HG03025 (cell line): ENCODE measurements at regions not wholly inside any gene's neighbourhood (a gene's known extent, or its start where the extent isn't known, plus 50 kb on each side); places are given as distances from the start of the nearest gene placed in this dataset.
"Not testable (repeated sequence)": the region's sequence is repeated elsewhere in the genome, so short reads cannot be mapped to it uniquely, and the experiment has no call there.

ENCODE experiments used
- ATAC-seq: cut with Tn5 transposase; IDR thresholded peaks from one replicate; pipeline ENCODE4 v1.9.1; 2021; ENCODE audit warnings: mild to moderate bottlenecking, moderate library complexity; ENCODE audit not compliant: unreplicated experiment, low FRiP score

DNA sequence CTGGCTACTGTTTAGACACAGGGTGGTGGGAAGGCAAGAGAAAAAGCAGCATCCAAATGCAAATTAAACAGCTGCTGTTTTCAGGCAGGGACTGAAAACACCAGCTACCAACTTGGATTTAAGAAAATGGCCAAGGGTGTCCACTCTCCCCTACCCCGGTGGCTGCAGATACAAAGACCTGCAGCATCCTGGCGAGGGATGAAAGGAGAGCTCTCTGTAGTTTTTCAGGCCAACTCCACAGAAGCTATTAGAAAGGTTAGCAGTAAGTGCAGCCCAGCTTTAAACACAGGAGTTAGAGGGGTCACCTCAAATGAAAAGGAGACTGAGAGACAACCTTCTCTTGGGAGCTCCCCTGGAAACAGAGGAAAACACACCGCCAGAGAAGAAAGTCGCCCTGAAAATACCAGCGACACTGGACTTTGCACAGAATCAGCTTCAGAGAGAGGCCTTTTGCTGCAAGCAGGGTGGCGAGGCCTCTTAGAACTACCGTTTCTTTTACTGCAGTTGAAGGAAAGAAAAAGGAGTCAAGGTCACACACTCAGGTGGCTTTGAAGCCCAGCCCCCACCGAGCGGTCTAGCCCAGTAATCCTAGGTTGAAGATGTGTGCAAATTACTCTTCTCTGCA is 74.4 kb upstream of the TIAM1 start:
- no peak for ATAC-seq

- ATAC-seq = not testable (repeated sequence)
These were observed 73.2 kb upstream of the TIAM1 start for GRCh38 chr21:31417214-31417613.

DNA sequence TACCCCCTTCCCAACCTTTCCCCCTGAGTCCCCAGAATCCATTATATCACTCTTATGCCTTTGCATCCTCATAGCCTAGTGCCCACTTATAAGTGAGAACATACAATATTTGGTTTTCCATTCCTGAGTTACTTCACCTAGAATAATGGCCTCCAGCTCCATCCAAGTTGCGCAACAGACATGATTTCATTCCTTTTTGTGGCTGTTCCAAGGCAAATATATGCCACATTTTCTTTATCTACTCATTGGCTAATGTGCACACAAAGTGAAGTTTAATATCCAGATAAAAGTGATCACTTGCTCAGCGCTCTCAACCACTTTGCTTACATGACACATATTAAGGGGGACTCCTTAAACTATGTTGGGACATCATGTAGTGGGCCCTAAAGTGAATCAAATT is 72.4 kb upstream of the TIAM1 start:
- no peak for ATAC-seq

- no peak for ATAC-seq
These were observed 70.4 kb upstream of the TIAM1 start for GRCh38 chr21:31414263-31415000.

- no peak for ATAC-seq
These were observed 69.6 kb upstream of the TIAM1 start for GRCh38 chr21:31413698-31414097.

GRCh38 chr21:31410499-31411131 is 66.6 kb upstream of the TIAM1 start:
- no peak for ATAC-seq

DNA sequence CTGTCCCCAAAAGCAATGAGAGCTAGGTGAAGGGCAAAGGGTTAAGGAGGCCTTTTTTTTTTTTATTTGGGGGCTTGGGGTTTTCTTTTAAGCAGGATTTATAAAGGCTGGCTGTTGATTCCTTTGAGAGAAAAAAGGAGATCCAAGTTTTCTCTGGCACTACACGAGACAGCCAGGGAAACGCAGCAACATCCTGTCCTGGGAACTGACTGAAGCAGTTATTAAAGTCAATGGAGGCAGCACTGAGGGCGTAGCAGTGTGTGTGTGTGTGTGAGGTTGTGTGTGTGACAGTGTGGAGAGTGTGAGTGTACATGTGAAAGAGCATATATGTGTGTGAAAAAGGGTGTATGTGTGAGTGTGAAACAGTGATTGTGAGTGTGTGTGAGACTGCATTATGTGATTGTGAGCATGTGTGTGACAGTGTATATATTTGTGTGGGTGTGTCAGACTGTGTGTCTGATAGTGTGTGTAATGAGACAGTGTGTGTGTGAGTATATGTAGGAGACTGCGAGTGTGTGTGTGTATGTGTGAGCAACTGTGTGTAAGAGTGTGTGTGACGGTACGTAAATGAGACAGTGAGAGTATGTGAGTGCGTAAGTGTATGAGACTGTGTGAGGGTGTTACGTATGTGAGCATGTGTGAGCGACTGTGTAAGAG is 65.9 kb upstream of the TIAM1 start:
- no peak for ATAC-seq

DNA sequence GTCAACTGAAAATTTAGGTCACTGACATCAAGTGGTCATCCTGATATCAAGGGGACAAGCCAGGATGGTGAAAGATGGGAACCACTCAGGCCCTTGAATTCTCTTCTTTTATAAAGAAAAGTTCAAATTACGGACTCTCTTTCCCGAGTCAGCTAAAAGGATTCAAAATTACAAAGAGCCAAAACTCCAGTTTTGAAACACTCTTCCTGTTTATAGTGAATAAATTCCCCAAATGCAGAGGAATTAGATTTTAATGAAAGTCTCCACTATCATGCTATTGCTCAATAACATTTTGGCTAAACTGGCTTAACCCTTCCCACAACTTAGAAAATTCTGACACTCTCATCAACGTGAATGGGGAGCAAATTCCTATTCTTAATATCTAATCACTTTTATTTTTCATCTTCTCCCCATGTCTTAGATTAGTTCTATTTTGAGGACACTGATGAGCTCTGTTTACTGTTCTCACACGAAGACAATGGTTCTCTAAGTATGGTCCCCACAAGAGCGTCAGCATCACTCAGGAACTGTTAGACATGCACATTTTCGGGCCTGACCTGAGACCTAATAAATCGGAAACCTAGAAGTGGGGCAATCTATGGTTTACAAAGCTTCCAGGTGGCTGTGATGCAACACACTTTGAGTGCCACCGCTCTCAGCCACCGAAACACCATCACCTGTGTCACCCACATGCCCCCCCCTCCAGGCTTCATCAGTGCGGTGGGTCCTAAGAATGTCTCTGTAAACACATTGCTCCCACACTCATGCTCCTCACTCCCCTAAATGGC is 64.4 kb upstream of the TIAM1 start:
- ATAC-seq = no peak

GRCh38 chr21:31406510-31406909 is 62.4 kb upstream of the TIAM1 start:
- ATAC-seq = no peak

GRCh38 chr21:31405604-31406003 is 61.5 kb upstream of the TIAM1 start:
- ATAC-seq = no peak

- no peak for ATAC-seq
These were observed 59.7 kb upstream of the TIAM1 start for GRCh38 chr21:31403596-31404333.

GRCh38 chr21:31399591-31399990 is 55.5 kb upstream of the TIAM1 start:
- ATAC-seq = no peak

DNA sequence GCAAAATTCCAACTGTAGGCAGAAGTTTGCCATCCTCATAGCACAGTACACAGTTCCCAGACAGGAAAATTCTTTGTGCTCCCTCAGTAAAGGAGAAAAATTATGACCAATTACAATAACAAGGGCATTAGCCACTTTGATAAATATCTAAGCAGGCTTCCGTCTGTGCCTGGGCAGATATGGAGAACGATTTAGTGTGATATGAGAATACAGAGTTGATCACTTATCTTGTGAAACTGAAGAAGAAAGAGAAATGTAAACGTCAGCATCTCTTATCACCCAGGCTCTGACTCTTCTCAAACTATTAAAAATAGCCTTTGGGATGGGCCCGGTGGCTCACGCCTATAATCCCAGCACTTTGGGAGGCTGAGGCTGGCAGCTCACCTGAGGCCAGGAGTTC is 54.5 kb upstream of the TIAM1 start:
- ATAC-seq = no peak

DNA sequence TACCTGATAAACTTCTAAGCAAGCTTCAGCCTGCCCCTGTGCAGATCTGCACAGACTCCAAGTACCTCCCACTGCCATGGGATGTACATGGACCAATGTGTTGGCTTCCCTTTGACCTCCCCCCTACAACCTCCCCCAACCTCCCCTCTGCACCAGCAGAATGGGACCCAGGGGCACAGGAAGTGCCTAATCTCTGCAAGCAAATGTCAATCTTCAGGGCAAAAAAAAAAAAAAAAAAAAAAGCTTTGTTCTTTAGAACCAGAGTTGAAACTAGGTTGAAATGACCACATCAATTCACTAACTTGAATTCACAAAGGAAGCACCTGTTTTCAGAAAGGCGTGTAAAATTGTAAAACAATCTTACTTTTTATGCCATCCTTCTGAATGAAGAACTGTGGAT is 53.9 kb upstream of the TIAM1 start:
- ATAC-seq = no peak

GRCh38 chr21:31397515-31397926 is 53.5 kb upstream of the TIAM1 start:
- no peak for ATAC-seq

DNA sequence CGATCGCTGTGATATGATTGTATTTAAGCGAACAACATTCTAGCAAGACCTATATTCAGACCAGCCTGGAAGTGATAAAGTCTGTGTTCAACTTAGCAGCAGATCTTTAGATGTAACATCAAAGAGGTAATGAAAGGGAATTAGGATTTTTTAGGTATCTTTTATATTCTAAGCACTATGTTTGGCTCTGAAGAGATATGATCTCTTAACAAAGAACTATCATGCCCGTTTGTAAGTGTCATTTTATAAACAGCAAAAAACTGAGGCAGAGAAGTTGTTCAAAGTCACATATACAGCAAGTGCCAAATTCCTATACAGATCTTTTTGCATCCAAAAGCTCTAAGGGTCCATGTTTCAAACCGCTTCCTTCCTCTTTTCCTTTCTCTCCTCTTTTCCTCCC is 53.0 kb upstream of the TIAM1 start:
- ATAC-seq = no peak

DNA sequence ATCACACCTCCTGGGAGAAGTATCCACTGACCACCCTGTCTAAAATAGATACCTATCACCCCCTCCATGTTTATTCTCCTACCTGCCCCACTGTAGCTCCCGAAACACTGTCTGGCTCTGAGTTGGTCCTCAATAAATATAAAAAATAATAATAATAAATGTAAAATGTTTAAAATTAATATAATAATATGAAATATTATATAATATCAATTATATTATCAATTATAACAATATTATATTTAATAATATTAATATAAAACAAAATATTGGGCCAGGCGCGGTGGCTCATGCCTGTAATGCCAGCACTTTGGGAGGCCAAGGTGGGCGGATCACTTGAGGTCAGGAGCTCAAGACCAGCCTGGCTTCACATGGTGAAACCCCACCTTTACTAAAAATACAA is 52.3 kb upstream of the TIAM1 start:
- no peak for ATAC-seq

- no peak for ATAC-seq
These were observed 51.7 kb upstream of the TIAM1 start for GRCh38 chr21:31395791-31396190.

- no peak for ATAC-seq
These were observed 51.2 kb upstream of the TIAM1 start for GRCh38 chr21:31395268-31395667.

DNA sequence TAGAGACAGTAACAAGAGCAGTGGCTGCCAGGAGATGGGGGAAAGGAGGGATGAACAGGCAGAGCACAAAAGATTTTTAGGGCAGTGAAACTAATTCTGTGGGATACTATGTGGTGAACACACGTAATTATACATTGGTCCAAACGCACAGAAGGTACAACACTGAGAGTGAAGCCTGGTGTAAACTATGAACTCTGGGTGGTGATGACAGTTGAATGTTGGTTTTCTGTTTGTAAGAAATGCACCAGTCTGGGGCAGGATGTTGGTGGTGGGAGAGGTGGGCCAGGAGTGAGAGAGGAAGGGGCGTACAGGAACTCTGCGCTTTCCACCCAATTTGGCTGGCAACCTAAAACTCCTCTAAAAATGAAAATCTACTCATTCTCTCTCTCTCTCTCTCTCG is 50.2 kb upstream of the TIAM1 start:
- no peak for ATAC-seq
